SIG-M5 treated with dmso at 0.1 percent for 504 hours (cell line): ENCODE measurements at regions not wholly inside any gene's neighbourhood (a gene's known extent, or its start where the extent isn't known, plus 50 kb on each side); places are given as distances from the start of the nearest gene placed in this dataset.
"Not testable (repeated sequence)": the region's sequence is repeated elsewhere in the genome, so short reads cannot be mapped to it uniquely, and the experiment has no call there.

Source experiments
- DNase-seq: peaks from one replicate; lab custom pipeline; 2025; ENCODE audit not compliant: unreplicated experiment; lab: John Stamatoyannopoulos, UW

- DNase-seq, result no peak
These were observed 484.7 kb downstream of the DACH1 start for GRCh38 chr13:71382285-71382684.

GRCh38 chr13:71380191-71380590 lies 486.8 kb downstream of the DACH1 start:
- no peak for DNase-seq

GRCh38 chr13:71378961-71379905 lies 487.8 kb downstream of the DACH1 start:
- DNase-seq, result no peak

- no peak for DNase-seq
These were observed 492.4 kb downstream of the DACH1 start for GRCh38 chr13:71374471-71375049.

GRCh38 chr13:71368336-71368735 lies 498.7 kb downstream of the DACH1 start:
- DNase-seq, result no peak

- DNase-seq, result no peak
These were observed 507.0 kb downstream of the DACH1 start for GRCh38 chr13:71360041-71360440.

- no peak for DNase-seq
These were observed 507.4 kb downstream of the DACH1 start for GRCh38 chr13:71359641-71360040.

- DNase-seq, result no peak
These were observed 508.8 kb downstream of the DACH1 start for GRCh38 chr13:71358218-71358617.

GRCh38 chr13:71355010-71355409 lies 512.0 kb downstream of the DACH1 start:
- no peak for DNase-seq

GRCh38 chr13:71350886-71351285 lies 516.1 kb downstream of the DACH1 start:
- no peak for DNase-seq

GRCh38 chr13:71345856-71346255 lies 521.1 kb downstream of the DACH1 start:
- DNase-seq, result not testable (repeated sequence)

GRCh38 chr13:71339736-71340135 lies 527.3 kb downstream of the DACH1 start:
- no peak for DNase-seq

GRCh38 chr13:71339005-71339404 lies 528.0 kb downstream of the DACH1 start:
- no peak for DNase-seq

- no peak for DNase-seq
These were observed 528.9 kb downstream of the DACH1 start for GRCh38 chr13:71338070-71338469.

GRCh38 chr13:71327266-71327665 lies 539.7 kb downstream of the DACH1 start:
- DNase-seq, result no peak

- no peak for DNase-seq
These were observed 541.4 kb downstream of the DACH1 start for GRCh38 chr13:71325556-71325955.

- no peak for DNase-seq
These were observed 543.7 kb downstream of the DACH1 start for GRCh38 chr13:71323266-71323665.

GRCh38 chr13:71320452-71320851 lies 546.6 kb downstream of the DACH1 start:
- DNase-seq, result peak; percentile 51

- DNase-seq, result no peak
These were observed 550.1 kb downstream of the DACH1 start for GRCh38 chr13:71316792-71317363.

- DNase-seq, result no peak
These were observed 554.1 kb downstream of the DACH1 start for GRCh38 chr13:71312923-71313322.

GRCh38 chr13:71309905-71310304 lies 557.1 kb downstream of the DACH1 start:
- no peak for DNase-seq

GRCh38 chr13:71306821-71307220 lies 560.2 kb downstream of the DACH1 start:
- no peak for DNase-seq
